Astrocyte (in vitro differentiated cells and primary cell): ENCODE measurements at regions not wholly inside any gene's neighbourhood (a gene's known extent, or its start where the extent isn't known, plus 50 kb on each side); places are given as distances from the start of the nearest gene placed in this dataset.

Experiments used
- CTCF ChIP-seq: IDR thresholded peaks from 2 replicates; pipeline ENCODE4 v1.5.1; 2011; ENCODE audit warnings: low read depth, mild to moderate bottlenecking, inconsistent platforms, low read length, moderate library complexity; ENCODE audit not compliant: insufficient read depth
- EZH2 ChIP-seq: IDR thresholded peaks from 2 replicates; pipeline ENCODE4 v1.6.1; 2012; ENCODE audit warnings: mild to moderate bottlenecking, low read length, inconsistent platforms; ENCODE audit not compliant: insufficient read depth

GRCh38 chr16:8115814-8116213 is 474.5 kb downstream of the TMEM114 start:
- TF ChIP-seq CTCF (no peak), EZH2 (no peak)
